Keratinocyte (primary cell): ENCODE measurements at regions not wholly inside any gene's neighbourhood (a gene's known extent, or its start where the extent isn't known, plus 50 kb on each side); places are given as distances from the start of the nearest gene placed in this dataset.

Source experiments
- DNase-seq: peaks from one replicate; pipeline ENCODE4 v3.0.0-alpha.2; 2011; ENCODE audit warnings: low read depth, missing footprints, low spot score
- FAIRE-seq: peaks from 2 replicates; lab custom pipeline; 2011; peaks lifted over from hg19 to GRCh38; lab: Jason Lieb, UNC
- H2AFZ ChIP-seq: 2 replicates; pipeline ENCODE4 v1.6.0; 2012; ENCODE audit warnings: low read length, control low read depth, inconsistent platforms; ENCODE audit not compliant: control insufficient read depth
- H3K27ac ChIP-seq: 2 replicates; pipeline ENCODE4 v1.5.1; 2011; ENCODE audit warnings: low read length; ENCODE audit not compliant: control insufficient read depth, insufficient read depth
- H3K27me3 ChIP-seq: 3 replicates; pipeline ENCODE4 v1.6.0; 2011; ENCODE audit warnings: low read length; ENCODE audit not compliant: control insufficient read depth, insufficient read depth; ENCODE audit errors: extremely low read depth
- H3K36me3 ChIP-seq, 2 experiments: 2 replicates in 1 of 2; 3 replicates in 1 of 2; pipeline ENCODE4 v1.5.1; 2011; ENCODE audit warnings: low read length in 2 of 2, mild to moderate bottlenecking in 1 of 2; ENCODE audit not compliant: control insufficient read depth in 2 of 2, insufficient read depth in 2 of 2; ENCODE audit errors: extremely low read depth in 1 of 2
- H3K4me1 ChIP-seq: 3 replicates; pipeline ENCODE4 v1.5.1; 2011; ENCODE audit warnings: low read length; ENCODE audit not compliant: control insufficient read depth, insufficient read depth; ENCODE audit errors: extremely low read depth
- H3K4me2 ChIP-seq: 3 replicates; pipeline ENCODE4 v1.6.0; 2011; ENCODE audit warnings: low read depth, low read length; ENCODE audit not compliant: control insufficient read depth, insufficient read depth; ENCODE audit errors: extremely low read depth
- H3K4me3 ChIP-seq, 3 experiments: fragments of 200-600 bp in 1 of 3; sonication (generic) in 1 of 3; 2 replicates in 2 of 3; 3 replicates in 1 of 3; pipeline ENCODE4 v1.5.1; 2011 to 2016; ENCODE audit warnings: low read length in 3 of 3, mild to moderate bottlenecking in 3 of 3, control low read depth in 2 of 3, inconsistent platforms in 1 of 3, low read depth in 1 of 3, mixed read lengths in 1 of 3, mixed run types in 1 of 3, moderate library complexity in 1 of 3; ENCODE audit not compliant: control insufficient read depth in 2 of 3, insufficient read depth in 2 of 3; ENCODE audit errors: extremely low read depth in 1 of 3
- H3K79me2 ChIP-seq: 2 replicates; pipeline ENCODE4 v1.6.0; 2012; ENCODE audit warnings: low read length; ENCODE audit not compliant: control insufficient read depth, insufficient read depth
- H3K9ac ChIP-seq: 3 replicates; pipeline ENCODE4 v1.6.0; 2011; ENCODE audit warnings: low read length; ENCODE audit not compliant: control insufficient read depth, insufficient read depth; ENCODE audit errors: extremely low read depth
- H3K9me1 ChIP-seq: 3 replicates; pipeline ENCODE4 v1.6.0; 2011; ENCODE audit warnings: low read length; ENCODE audit not compliant: control insufficient read depth, insufficient read depth; ENCODE audit errors: extremely low read depth
- H3K9me3 ChIP-seq: 2 replicates; pipeline ENCODE4 v1.5.1; 2012; ENCODE audit warnings: low read depth, low read length; ENCODE audit not compliant: control insufficient read depth
- H4K20me1 ChIP-seq: 3 replicates; pipeline ENCODE4 v1.6.0; 2011; ENCODE audit warnings: low read length; ENCODE audit not compliant: control insufficient read depth, insufficient read depth; ENCODE audit errors: extremely low read depth
- CTCF ChIP-seq, 3 experiments: IDR thresholded peaks in 1 of 3; conservative IDR thresholded peaks in 1 of 3; optimal IDR thresholded peaks in 1 of 3; 2 replicates in 2 of 3; 3 replicates in 1 of 3; pipeline versions ENCODE3 to v1.5.1; 2011; ENCODE audit warnings: low read length in 3 of 3, mild to moderate bottlenecking in 3 of 3, moderate library complexity in 2 of 3, control low read depth in 1 of 3, inconsistent platforms in 1 of 3; ENCODE audit not compliant: insufficient read depth in 2 of 3; ENCODE audit errors: extremely low read depth in 1 of 3
- EZH2 ChIP-seq: IDR thresholded peaks from one replicate; pipeline ENCODE4 v1.6.1; 2012; ENCODE audit warnings: inconsistent platforms, mild to moderate bottlenecking, low read length, moderate library complexity
- dilution Hi-C: fragments of 300-500 bp; cut with MboI; formaldehyde crosslinking; loops from one replicate; pipeline ENCODE4 v1.7.0; 2020; ENCODE audit warnings: low sequenced_read_pairs; ENCODE audit not compliant: extremely low pct_ligation_motif_present

- DNase-seq (no peak), FAIRE-seq (no peak)
- no peaks in the 10 kb centered on the region for H3K36me3 ChIP-seq
- no peak overlapping the region for H3K4me3 ChIP-seq
- no peaks in the 10 kb centered on the region for H3K9me3 ChIP-seq
- no peaks in the 10 kb centered on the region for H3K27me3 ChIP-seq
- H4K20me1 ChIP-seq: no peaks in the 10 kb centered on the region
- H3K4me2 ChIP-seq: no peak overlapping the region
- H3K79me2 ChIP-seq: no peaks in the 10 kb centered on the region
- TF ChIP-seq CTCF (optimal IDR thresholded peaks at IDR 0.05 in 1 of 3, IDR thresholded peaks at IDR 0.05 in 1 of 3, conservative IDR thresholded peaks at IDR 0.05 in 1 of 3; ENCODE audit: extremely low read depth in 1 of 3, insufficient read depth in 2 of 3, low read length in 3 of 3): no peak
- TF ChIP-seq EZH2: no peak
- dilution Hi-C loops: no loop called here
- peaks cover 17% of the 10 kb centered on the region for H3K4me1 ChIP-seq
- H3K27ac ChIP-seq: no peak overlapping the region
- H3K9ac ChIP-seq: no peak overlapping the region
- peaks cover 2% of the 10 kb centered on the region for H3K9me1 ChIP-seq
- no peak overlapping the region for H2AFZ ChIP-seq
Measured at GRCh38 chr2:75278314-75278713, 79.0 kb upstream of the TACR1 start.

- H3K79me2 ChIP-seq: no peaks in the 10 kb centered on the region
- dilution Hi-C loops: no loop called here
- no peak overlapping the region for H3K9ac ChIP-seq
- H3K27ac ChIP-seq: no peak overlapping the region
- no peak overlapping the region for H2AFZ ChIP-seq
- no peak for TF ChIP-seq CTCF (optimal IDR thresholded peaks at IDR 0.05 in 1 of 3, IDR thresholded peaks at IDR 0.05 in 1 of 3, conservative IDR thresholded peaks at IDR 0.05 in 1 of 3; ENCODE audit: extremely low read depth in 1 of 3, insufficient read depth in 2 of 3, low read length in 3 of 3)
- no peak for TF ChIP-seq EZH2
- H3K27me3 ChIP-seq: no peaks in the 10 kb centered on the region
- H3K4me2 ChIP-seq: peak overlapping the region; percentile 61
- peak overlapping the region in 1 of 3 experiments; percentile 12 for H3K4me3 ChIP-seq
- no peaks in the 10 kb centered on the region for H3K9me3 ChIP-seq
- H3K36me3 ChIP-seq: no peaks in the 10 kb centered on the region
- FAIRE-seq (peak; percentile 85), DNase-seq (peak; percentile 13)
- no peaks in the 10 kb centered on the region for H4K20me1 ChIP-seq
- peaks cover 17% of the 10 kb centered on the region for H3K4me1 ChIP-seq
- H3K9me1 ChIP-seq: peaks cover 2% of the 10 kb centered on the region
Measured at GRCh38 chr2:75277111-75277510, 77.8 kb upstream of the TACR1 start.
